NB4 (cell line): ENCODE measurements at regions not wholly inside any gene's neighbourhood (a gene's known extent, or its start where the extent isn't known, plus 50 kb on each side); places are given as distances from the start of the nearest gene placed in this dataset.
"Not testable (repeated sequence)": the region's sequence is repeated elsewhere in the genome, so short reads cannot be mapped to it uniquely, and the experiment has no call there.

Experiments used
- DNase-seq: peaks from one replicate; pipeline ENCODE4 v3.0.0; 2010; ENCODE audit warnings: low read depth
- H3K4me3 ChIP-seq: one replicate; pipeline ENCODE4 v1.5.1; 2011; ENCODE audit warnings: mild to moderate bottlenecking, low read depth, low read length, moderate library complexity
- MYC ChIP-seq: IDR thresholded peaks from 2 replicates; pipeline ENCODE4 v1.6.1; 2011; ENCODE audit warnings: low read depth, low read length
- POLR2A ChIP-seq: IDR thresholded peaks from 2 replicates; pipeline ENCODE4 v1.6.1; 2011; ENCODE audit warnings: mild to moderate bottlenecking; ENCODE audit not compliant: insufficient read length; ENCODE audit errors: extremely low read depth
- TF ChIP-seq, protein P1 (sequence below): IDR thresholded peaks from 2 replicates; pipeline ENCODE4 v1.6.1; 2011; ENCODE audit warnings: low read depth, low read length
- TF ChIP-seq, protein P2 (sequence below): IDR thresholded peaks from one replicate; pipeline ENCODE4 v1.5.1; 2012; ENCODE audit warnings: low read depth, low read length

GRCh38 chr3:181915551-181915950 is 203.8 kb downstream of the SOX2 start:
- DNase-seq = no peak
- TF ChIP-seq POLR2A (no peak), MYC (no peak)
- TF ChIP-seq, protein P1, sequence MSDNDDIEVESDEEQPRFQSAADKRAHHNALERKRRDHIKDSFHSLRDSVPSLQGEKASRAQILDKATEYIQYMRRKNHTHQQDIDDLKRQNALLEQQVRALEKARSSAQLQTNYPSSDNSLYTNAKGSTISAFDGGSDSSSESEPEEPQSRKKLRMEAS = no peak
- TF ChIP-seq, protein P2, sequence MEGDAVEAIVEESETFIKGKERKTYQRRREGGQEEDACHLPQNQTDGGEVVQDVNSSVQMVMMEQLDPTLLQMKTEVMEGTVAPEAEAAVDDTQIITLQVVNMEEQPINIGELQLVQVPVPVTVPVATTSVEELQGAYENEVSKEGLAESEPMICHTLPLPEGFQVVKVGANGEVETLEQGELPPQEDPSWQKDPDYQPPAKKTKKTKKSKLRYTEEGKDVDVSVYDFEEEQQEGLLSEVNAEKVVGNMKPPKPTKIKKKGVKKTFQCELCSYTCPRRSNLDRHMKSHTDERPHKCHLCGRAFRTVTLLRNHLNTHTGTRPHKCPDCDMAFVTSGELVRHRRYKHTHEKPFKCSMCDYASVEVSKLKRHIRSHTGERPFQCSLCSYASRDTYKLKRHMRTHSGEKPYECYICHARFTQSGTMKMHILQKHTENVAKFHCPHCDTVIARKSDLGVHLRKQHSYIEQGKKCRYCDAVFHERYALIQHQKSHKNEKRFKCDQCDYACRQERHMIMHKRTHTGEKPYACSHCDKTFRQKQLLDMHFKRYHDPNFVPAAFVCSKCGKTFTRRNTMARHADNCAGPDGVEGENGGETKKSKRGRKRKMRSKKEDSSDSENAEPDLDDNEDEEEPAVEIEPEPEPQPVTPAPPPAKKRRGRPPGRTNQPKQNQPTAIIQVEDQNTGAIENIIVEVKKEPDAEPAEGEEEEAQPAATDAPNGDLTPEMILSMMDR = no peak
- no peak overlapping the region for H3K4me3 ChIP-seq

GRCh38 chr3:181916013-181916412 is 204.3 kb downstream of the SOX2 start:
- H3K4me3 ChIP-seq = no peak overlapping the region
- DNase-seq = no peak
- TF ChIP-seq MYC (no peak), POLR2A (no peak)
- TF ChIP-seq, protein P1 = no peak
- TF ChIP-seq, protein P2 = no peak

GRCh38 chr3:181917027-181917426 is 205.3 kb downstream of the SOX2 start:
- no peak for TF ChIP-seq MYC
- TF ChIP-seq, protein P2 = no peak
- no peak for DNase-seq
- no peak overlapping the region for H3K4me3 ChIP-seq

GRCh38 chr3:181919375-181919774 is 207.7 kb downstream of the SOX2 start:
- H3K4me3 ChIP-seq = no peak overlapping the region
- DNase-seq = no peak
- TF ChIP-seq, protein P1 = no peak
- TF ChIP-seq MYC (no peak), POLR2A (no peak)
- TF ChIP-seq, protein P2 = no peak

DNA sequence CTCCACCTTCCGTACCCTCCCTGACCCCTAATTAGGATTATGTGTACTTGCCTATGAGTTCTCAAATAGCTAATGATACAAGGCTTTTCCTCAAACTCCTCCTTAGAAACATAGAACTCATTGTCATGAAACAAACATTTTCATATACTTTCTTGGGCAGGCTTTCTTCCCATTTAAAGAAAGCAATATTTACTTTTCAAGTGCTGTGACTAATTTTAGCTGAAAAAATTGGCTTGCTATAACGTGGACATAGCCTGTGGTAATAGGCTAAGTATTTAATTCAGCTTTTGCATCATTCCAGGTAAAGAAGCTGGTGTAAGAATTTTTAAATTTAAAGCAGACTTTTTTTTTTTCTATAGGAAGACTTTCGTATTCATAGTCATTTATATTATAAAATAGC is 208.7 kb downstream of the SOX2 start:
- no peak for TF ChIP-seq MYC
- TF ChIP-seq, protein P1 = no peak
- TF ChIP-seq, protein P2 = no peak
- TF ChIP-seq POLR2A = no peak
- no peak overlapping the region for H3K4me3 ChIP-seq
- no peak for DNase-seq

DNA sequence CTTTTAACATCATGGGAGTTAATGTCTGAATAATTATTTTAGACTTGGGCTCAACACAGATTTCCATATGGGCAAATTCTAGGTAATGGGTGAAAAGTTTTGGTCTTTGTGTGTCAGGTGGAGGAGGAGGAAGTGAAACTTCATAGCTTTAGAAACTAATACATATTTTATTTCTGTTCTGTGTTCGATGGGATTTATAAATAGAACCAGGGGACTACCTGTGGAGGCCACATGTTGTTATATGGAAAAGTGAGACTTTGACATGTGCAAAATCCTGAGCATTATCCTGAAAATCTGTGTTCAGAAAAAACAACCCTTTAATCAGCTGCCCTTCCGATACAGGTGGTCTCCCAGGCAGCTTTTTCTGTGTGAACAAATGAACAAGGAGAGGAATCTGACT is 209.5 kb downstream of the SOX2 start:
- H3K4me3 ChIP-seq = no peak overlapping the region
- TF ChIP-seq MYC (no peak), POLR2A (no peak)
- TF ChIP-seq, protein P1 = no peak
- TF ChIP-seq, protein P2 = no peak
- DNase-seq = no peak

DNA sequence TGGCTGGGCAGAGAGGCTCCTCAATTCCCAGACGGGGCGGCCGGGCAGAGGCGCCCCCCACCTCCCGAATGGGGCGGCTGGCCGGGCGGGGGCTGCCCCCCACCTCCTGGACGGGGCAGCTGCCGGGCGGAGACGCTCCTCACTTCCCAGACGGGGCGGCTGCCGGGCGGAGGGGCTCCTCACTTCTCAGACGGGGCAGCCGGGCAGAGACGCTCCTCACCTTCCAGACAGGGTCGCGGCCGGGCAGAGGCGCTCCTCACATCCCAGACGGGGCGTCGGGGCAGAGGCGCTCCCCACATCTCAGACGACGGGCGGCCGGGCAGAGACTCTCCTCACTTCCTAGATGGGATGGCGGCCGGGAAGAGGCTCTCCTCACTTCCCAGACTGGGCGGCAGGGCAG is 214.1 kb downstream of the SOX2 start:
- not testable (repeated sequence) for DNase-seq, H3K4me3 ChIP-seq
